B cell (primary cell): ENCODE measurements at regions not wholly inside any gene's neighbourhood (a gene's known extent, or its start where the extent isn't known, plus 50 kb on each side); places are given as distances from the start of the nearest gene placed in this dataset.

Experiments
- ATAC-seq: fragments of 200-7000 bp; cut with Tn5 transposase; one replicate; pipeline ENCODE4 v1.10.0; 2021; ENCODE audit warnings: low read depth, mild to moderate bottlenecking, moderate number of reproducible peaks, moderate library complexity
- CTCF ChIA-PET: fragments of 350-600 bp; sonication (Branson Sonifier 250); formaldehyde crosslinking; loops from one replicate; lab custom pipeline; 2021; ENCODE audit warnings: antibody characterized with exemption, inconsistent platforms; lab: Charles Lee
- POLR2A ChIA-PET: fragments of 350-600 bp; sonication (Branson Sonifier 250); formaldehyde crosslinking; loops from one replicate; lab custom pipeline; 2021; ENCODE audit warnings: antibody characterized with exemption; lab: Charles Lee
- DNase-seq: peaks from one replicate; pipeline ENCODE4 v3.0.0; 2013
- H2AFZ ChIP-seq: 2 replicates; pipeline ENCODE4 v1.6.1; 2012; ENCODE audit warnings: mild to moderate bottlenecking, low read depth, low read length; ENCODE audit not compliant: insufficient read depth, poor library complexity, severe bottlenecking
- H3K27ac ChIP-seq, 2 donors: 1 replicate in 1 of 2; 2 replicates in 1 of 2; pipeline ENCODE4 v1.5.1; 2012 to 2013; ENCODE audit warnings: low read length in 2 of 2, mild to moderate bottlenecking in 2 of 2, moderate library complexity in 1 of 2
- H3K27me3 ChIP-seq, 4 experiments: fragments of 200-600 bp in 1 of 4; sonication (generic) in 1 of 4; replicated peaks in 1 of 4; 1 replicate in 2 of 4; 2 replicates in 2 of 4; pipeline versions ENCODE4 v1.6.1 to v1.7.0; 2013 to 2016; ENCODE audit warnings: low read length in 3 of 4, mild to moderate bottlenecking in 2 of 4, mixed read lengths in 1 of 4, moderate library complexity in 1 of 4; ENCODE audit not compliant: insufficient read depth in 4 of 4, control insufficient read depth in 3 of 4; ENCODE audit errors: control extremely low read depth in 1 of 4
- H3K36me3 ChIP-seq, 2 experiments: replicated peaks in 1 of 2; 1 replicate in 1 of 2; 2 replicates in 1 of 2; pipeline versions ENCODE4 v1.6.1 to v1.7.1; 2013; ENCODE audit warnings: low read length in 1 of 2; ENCODE audit not compliant: insufficient read depth in 2 of 2, control insufficient read depth in 1 of 2; ENCODE audit errors: control extremely low read depth in 1 of 2, extremely low read depth in 1 of 2
- H3K4me1 ChIP-seq, 2 donors: fragments of 200-600 bp in 1 of 2; sonication (generic) in 1 of 2; 1 replicate in 1 of 2; 2 replicates in 1 of 2; pipeline versions ENCODE4 v1.5.1 to v1.6.1; 2013 to 2017; ENCODE audit warnings: low read length in 2 of 2; ENCODE audit not compliant: control insufficient read depth in 2 of 2, insufficient read depth in 2 of 2
- H3K4me2 ChIP-seq: replicated peaks from 2 replicates; pipeline ENCODE3; 2012; ENCODE audit warnings: mild to moderate bottlenecking, low read depth, low read length; ENCODE audit not compliant: poor library complexity, severe bottlenecking
- H3K4me3 ChIP-seq, 5 experiments: fragments of 200-600 bp in 1 of 5; sonication (generic) in 1 of 5; 1 replicate in 3 of 5; 2 replicates in 2 of 5; pipeline versions ENCODE4 v1.5.1 to v1.7.0; 2011 to 2016; ENCODE audit warnings: low read length in 4 of 5, mild to moderate bottlenecking in 4 of 5, low read depth in 2 of 5, control low read depth in 1 of 5, moderate library complexity in 1 of 5; ENCODE audit not compliant: insufficient read depth in 1 of 5; ENCODE audit errors: control extremely low read depth in 1 of 5, extremely low read depth in 1 of 5
- H3K79me2 ChIP-seq: fragments of 200-600 bp; sonication (generic); one replicate; pipeline ENCODE4 v1.6.0; 2016; ENCODE audit warnings: low read length; ENCODE audit not compliant: control insufficient read depth, insufficient read depth
- H3K9ac ChIP-seq: fragments of 200-600 bp; sonication (generic); 2 replicates; pipeline ENCODE4 v1.6.1; 2017; ENCODE audit warnings: mild to moderate bottlenecking, low read length, moderate library complexity
- H3K9me3 ChIP-seq, 3 donors: one replicate each; pipeline versions ENCODE4 v1.6.1 to v1.7.1; 2013; ENCODE audit warnings: low read length in 2 of 3; ENCODE audit not compliant: control insufficient read depth in 2 of 3, insufficient read depth in 1 of 3; ENCODE audit errors: control extremely low read depth in 1 of 3
- H4K20me1 ChIP-seq: 2 replicates; pipeline ENCODE4 v1.6.0; 2012; ENCODE audit warnings: mild to moderate bottlenecking, low read length; ENCODE audit not compliant: insufficient read depth, control insufficient read depth, poor library complexity, severe bottlenecking
- H3K27ac Mint-ChIP-seq: one replicate; pipeline ENCODE4 v1.8.0; 2021; ENCODE audit warnings: mixed read lengths
- H3K27me3 Mint-ChIP-seq: one replicate; pipeline ENCODE4 v1.8.0; 2021; ENCODE audit warnings: mixed read lengths
- H3K4me1 Mint-ChIP-seq: one replicate; pipeline ENCODE4 v1.8.0; 2021; ENCODE audit warnings: mixed read lengths
- H3K4me3 Mint-ChIP-seq: one replicate; pipeline ENCODE4 v1.8.0; 2021; ENCODE audit warnings: mixed read lengths
- H3K9me3 Mint-ChIP-seq: one replicate; pipeline ENCODE4 v1.8.0; 2022; ENCODE audit warnings: mixed read lengths; ENCODE audit not compliant: insufficient read depth
- CTCF ChIP-seq: fragments of 200-600 bp; IDR thresholded peaks from one replicate; pipeline ENCODE4 v1.8.0; 2022; ENCODE audit warnings: antibody characterized with exemption, mild to moderate bottlenecking
- EZH2 ChIP-seq: IDR thresholded peaks from 2 replicates; pipeline ENCODE4 v1.6.1; 2012; ENCODE audit warnings: borderline replicate concordance, low read depth, mild to moderate bottlenecking, moderate library complexity, low read length; ENCODE audit not compliant: insufficient read depth, poor library complexity, severe bottlenecking
- WGBS: methylation state at CpG from one replicate; pipeline ENCODE4 v1.1.5; 2013; ENCODE audit warnings: missing lambda C conversion rate; ENCODE audit not compliant: insufficient coverage; 5-methylcytosine and 5-hydroxymethylcytosine counted together
- intact Hi-C: fragments of 100-400 bp; cut with micrococcal nuclease; formaldehyde crosslinking; loops from one replicate; pipeline ENCODE4 v1.10.0; 2022

GRCh38 chr6:133740816-133741215 is 148.1 kb upstream of the TCF21 start:
- H3K36me3 ChIP-seq: no peaks in the 10 kb centered on the region
- no peak overlapping the region for H3K4me3 Mint-ChIP-seq
- H3K4me2 ChIP-seq: no peak overlapping the region
- no peak overlapping the region for H3K27ac ChIP-seq
- H3K27me3 Mint-ChIP-seq: no peaks in the 10 kb centered on the region
- WGBS: no CpG with 5 or more reads among the region's 2 CpGs
- no peaks in the 10 kb centered on the region for H3K4me1 Mint-ChIP-seq
- TF ChIP-seq EZH2 (no peak), CTCF (no peak)
- H2AFZ ChIP-seq: no peak overlapping the region
- no peak overlapping the region for H3K4me3 ChIP-seq
- intact Hi-C loops: no loop called here
- no peaks in the 10 kb centered on the region for H3K27me3 ChIP-seq
- no peaks in the 10 kb centered on the region for H3K9me3 ChIP-seq
- DNase-seq (no peak), ATAC-seq (no peak)
- no peaks in the 10 kb centered on the region for H3K9me3 Mint-ChIP-seq
- H3K27ac Mint-ChIP-seq: no peak overlapping the region
- H4K20me1 ChIP-seq: no peaks in the 10 kb centered on the region
- ChIA-PET POLR2A (no interaction called here), CTCF (no interaction called here)
- no peaks in the 10 kb centered on the region for H3K4me1 ChIP-seq
- no peaks in the 10 kb centered on the region for H3K79me2 ChIP-seq
- no peak overlapping the region for H3K9ac ChIP-seq

DNA sequence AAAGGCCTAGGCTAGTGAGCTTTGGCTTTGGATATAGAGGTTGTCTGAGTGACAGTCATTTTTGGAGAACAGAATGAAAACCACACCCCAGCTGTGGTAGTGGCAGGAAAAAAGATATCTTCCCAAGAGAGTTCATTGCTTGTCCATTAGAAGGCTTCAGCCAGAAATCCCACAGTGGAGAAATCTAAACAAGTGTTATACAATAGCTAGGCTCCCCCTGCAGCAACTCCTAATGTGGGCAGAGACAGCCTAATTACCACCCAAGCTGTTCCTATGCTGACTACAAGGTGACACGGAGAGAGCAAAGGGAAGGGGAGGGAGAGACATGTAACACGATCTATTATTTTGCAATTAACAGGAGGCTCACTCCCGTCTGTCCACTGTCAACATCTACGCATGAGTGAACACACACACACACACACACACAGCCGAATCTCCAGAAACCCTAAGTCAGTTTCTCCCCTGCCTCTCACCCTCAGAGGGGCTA is 147.5 kb upstream of the TCF21 start:
- Mint-ChIP-seq H3K27me3 (no peaks in the 10 kb centered on the region), H3K4me3 (no peak overlapping the region), H3K27ac (no peak overlapping the region), H3K9me3 (no peaks in the 10 kb centered on the region), H3K4me1 (no peaks in the 10 kb centered on the region)
- H4K20me1 ChIP-seq: no peaks in the 10 kb centered on the region
- ATAC-seq (no peak), DNase-seq (no peak)
- ChIA-PET CTCF (no interaction called here), POLR2A (no interaction called here)
- no peak overlapping the region for H3K9ac ChIP-seq
- no peaks in the 10 kb centered on the region for H3K27me3 ChIP-seq
- no peak overlapping the region for H3K27ac ChIP-seq
- WGBS: 63% methylated on average over 2 of the region's 5 CpGs
- no peak for TF ChIP-seq EZH2
- TF ChIP-seq CTCF: no peak
- H3K4me3 ChIP-seq: no peak overlapping the region
- peaks cover 0 to 4% (median 0%) of the 10 kb centered on the region in 3 donors for H3K9me3 ChIP-seq
- no peaks in the 10 kb centered on the region for H3K36me3 ChIP-seq
- intact Hi-C loops: no loop called here
- H3K4me1 ChIP-seq: no peaks in the 10 kb centered on the region
- no peaks in the 10 kb centered on the region for H3K79me2 ChIP-seq
- no peak overlapping the region for H3K4me2 ChIP-seq
- no peak overlapping the region for H2AFZ ChIP-seq
